ENCODE measurements at regions not wholly inside any gene's neighbourhood (a gene's known extent, or its start where the extent isn't known, plus 50 kb on each side); places are given as distances from the start of the nearest gene placed in this dataset.
"Not testable (repeated sequence)": the region's sequence is repeated elsewhere in the genome, so short reads cannot be mapped to it uniquely, and the experiment has no call there.

DNA sequence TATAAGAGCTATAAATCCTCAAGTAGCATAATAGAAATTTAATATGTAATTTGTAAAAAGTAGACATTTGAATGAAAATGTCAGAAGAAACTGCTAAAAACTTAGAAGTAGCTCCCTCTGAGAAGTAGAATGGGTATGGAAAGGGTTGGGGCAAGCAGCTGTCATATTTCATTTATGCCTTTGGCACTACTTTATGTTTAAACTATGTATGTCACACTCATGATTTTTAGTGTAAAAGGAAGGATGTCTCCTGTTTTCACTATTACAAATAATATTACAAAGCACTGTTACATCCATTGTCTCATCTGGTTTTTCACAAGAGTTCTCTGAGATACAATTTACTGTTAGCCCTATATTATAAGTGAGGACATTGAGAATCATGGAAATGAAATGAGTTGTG lies 96.3 kb upstream of the ZNF462 start:
- no peak overlapping the region for H2AFZ ChIP-seq (ENCODE audit: low read depth, low read length)
- no peaks in the 10 kb centered on the region for H3K4me1 ChIP-seq (ENCODE audit: insufficient read depth, low read length)
- H3K27me3 ChIP-seq (ENCODE audit: insufficient read depth, low read length), result no peaks in the 10 kb centered on the region
- no peaks in the 10 kb centered on the region for H3K9me3 ChIP-seq (ENCODE audit: low read length)
- H3K4me3 ChIP-seq (ENCODE audit: low read length), result no peak overlapping the region
- H3K36me3 ChIP-seq (ENCODE audit: insufficient read depth, low read length), result no peaks in the 10 kb centered on the region

DNA sequence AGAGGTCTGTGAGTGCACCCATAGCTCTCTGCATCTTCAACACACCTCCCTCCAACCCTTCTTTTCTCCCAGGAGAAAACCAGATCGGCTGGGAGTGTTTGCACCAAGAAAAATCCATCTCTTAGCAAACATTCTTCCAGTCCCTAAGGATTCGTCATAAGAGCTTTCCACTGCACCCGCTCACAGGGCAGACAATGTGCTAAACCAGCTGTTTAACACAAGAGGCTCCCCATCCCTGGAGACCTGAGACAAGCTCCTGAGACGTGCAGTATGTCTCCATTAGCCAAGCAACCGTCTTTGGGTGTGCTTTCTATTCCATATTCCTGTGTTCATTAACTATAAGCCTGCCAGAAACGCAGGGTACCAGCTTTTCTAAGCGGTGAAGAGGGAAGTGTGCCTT lies 93.6 kb upstream of the ZNF462 start:
- Histone ChIP-seq H3K9me3 (ENCODE audit: low read length) (no peaks in the 10 kb centered on the region), H3K4me3 (ENCODE audit: low read length) (no peak overlapping the region), H3K4me1 (ENCODE audit: insufficient read depth, low read length) (no peaks in the 10 kb centered on the region), H2AFZ (ENCODE audit: low read depth, low read length) (no peak overlapping the region), H3K36me3 (ENCODE audit: insufficient read depth, low read length) (no peaks in the 10 kb centered on the region), H3K27me3 (ENCODE audit: insufficient read depth, low read length) (no peaks in the 10 kb centered on the region)

DNA sequence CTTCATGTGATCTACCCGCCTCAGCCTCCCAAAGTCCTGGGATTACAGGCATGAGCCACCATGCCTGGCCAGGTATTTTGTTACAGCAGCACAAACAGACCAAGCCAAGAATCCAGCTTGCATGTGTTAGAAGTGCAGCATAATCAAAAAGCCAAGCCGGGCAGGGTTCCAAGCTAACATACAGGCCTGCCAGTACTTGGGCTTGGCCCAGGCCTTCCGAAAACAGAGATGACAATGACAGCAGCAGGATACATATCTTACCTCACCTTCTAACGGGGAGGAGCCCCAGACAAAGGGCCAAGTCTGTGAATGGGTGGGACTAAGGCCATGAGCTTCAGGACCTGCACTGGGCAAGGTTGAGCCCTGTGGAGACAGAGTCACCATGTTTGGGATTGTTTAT lies 91.4 kb upstream of the ZNF462 start:
- Histone ChIP-seq H3K9me3 (ENCODE audit: low read length) (no peaks in the 10 kb centered on the region), H3K4me3 (ENCODE audit: low read length) (no peak overlapping the region), H2AFZ (ENCODE audit: low read depth, low read length) (no peak overlapping the region), H3K27me3 (ENCODE audit: insufficient read depth, low read length) (no peaks in the 10 kb centered on the region), H3K4me1 (ENCODE audit: insufficient read depth, low read length) (no peaks in the 10 kb centered on the region), H3K36me3 (ENCODE audit: insufficient read depth, low read length) (no peaks in the 10 kb centered on the region)

DNA sequence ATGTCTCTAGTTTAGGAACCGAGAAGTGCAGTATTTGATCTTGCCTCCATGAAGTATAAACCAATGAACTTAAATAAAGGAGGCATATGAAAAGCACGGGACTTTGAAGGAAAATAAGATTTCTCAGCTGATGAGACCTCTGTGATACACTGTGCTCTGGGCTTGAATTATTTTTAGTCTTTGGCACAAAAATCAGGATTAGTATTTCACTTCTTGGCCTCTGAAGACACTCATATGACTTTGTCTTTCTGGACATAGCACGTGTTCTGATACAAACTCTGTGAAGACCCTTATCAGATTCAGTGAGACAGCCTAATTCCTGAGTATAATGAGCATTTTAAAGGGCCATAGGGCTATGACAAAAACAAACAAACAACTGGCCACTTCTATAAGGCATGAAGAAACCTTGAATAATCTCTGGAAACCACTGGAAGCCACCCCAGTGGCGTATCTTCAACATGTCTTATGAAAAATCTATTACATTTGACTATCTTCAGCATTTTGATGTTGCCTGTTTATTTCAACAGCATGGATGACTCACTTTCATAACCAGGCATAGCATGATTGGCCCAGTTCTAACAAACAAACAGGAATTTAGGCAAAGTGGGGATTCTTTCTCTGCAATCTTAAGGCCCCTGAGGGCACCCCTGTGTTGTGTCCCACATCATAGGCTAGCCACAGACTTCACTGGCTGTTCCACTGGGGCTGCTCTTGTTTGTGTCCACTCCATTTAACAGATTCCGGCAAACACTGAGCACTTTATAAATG lies 90.3 kb upstream of the ZNF462 start:
- Histone ChIP-seq H3K27me3 (ENCODE audit: insufficient read depth, low read length) (no peaks in the 10 kb centered on the region), H3K36me3 (ENCODE audit: insufficient read depth, low read length) (no peaks in the 10 kb centered on the region), H2AFZ (ENCODE audit: low read depth, low read length) (no peak overlapping the region), H3K4me1 (ENCODE audit: insufficient read depth, low read length) (no peaks in the 10 kb centered on the region), H3K4me3 (ENCODE audit: low read length) (no peak overlapping the region), H3K9me3 (ENCODE audit: low read length) (no peaks in the 10 kb centered on the region)

DNA sequence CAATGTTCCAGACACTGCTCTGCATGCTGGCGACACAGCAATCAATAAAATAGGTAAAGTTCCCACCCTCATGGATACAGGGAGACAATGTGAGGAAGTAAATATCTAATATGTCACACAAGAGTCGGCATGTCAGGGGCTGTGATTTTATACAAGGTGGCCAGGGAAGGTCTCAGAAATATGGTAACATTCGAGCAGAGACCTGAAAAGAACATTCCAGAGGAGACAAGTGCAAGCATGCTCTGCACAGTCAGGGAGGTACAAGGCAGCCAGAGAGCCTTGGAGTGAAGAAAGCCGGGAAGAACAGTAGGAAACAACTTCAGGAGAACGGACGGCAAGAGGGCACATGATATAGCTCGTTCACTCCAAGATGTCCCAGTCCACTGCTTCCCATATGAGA lies 89.2 kb upstream of the ZNF462 start:
- H3K9me3 ChIP-seq (ENCODE audit: low read length), result no peaks in the 10 kb centered on the region
- H2AFZ ChIP-seq (ENCODE audit: low read depth, low read length), result no peak overlapping the region
- H3K4me3 ChIP-seq (ENCODE audit: low read length), result no peak overlapping the region
- H3K4me1 ChIP-seq (ENCODE audit: insufficient read depth, low read length), result no peaks in the 10 kb centered on the region
- H3K36me3 ChIP-seq (ENCODE audit: insufficient read depth, low read length), result no peaks in the 10 kb centered on the region
- H3K27me3 ChIP-seq (ENCODE audit: insufficient read depth, low read length), result no peaks in the 10 kb centered on the region

DNA sequence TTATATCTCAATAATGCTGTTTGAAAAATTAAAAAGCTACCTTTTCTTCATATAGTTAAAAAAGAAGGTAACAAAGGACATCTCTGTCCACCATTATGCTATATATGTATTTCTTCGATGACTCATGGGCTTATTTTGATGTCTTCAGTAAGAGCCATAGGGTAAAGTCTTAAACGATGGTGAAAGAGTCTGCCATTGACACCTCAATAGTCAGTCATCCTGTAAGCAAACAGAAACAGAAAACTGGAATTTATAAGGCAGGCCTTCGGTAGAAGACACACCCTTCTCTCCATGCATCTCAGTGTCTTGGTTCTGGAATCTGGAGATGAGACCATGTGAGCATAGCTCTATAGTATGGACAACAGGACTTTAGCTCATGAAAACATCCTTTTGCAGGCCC lies 87.0 kb upstream of the ZNF462 start:
- H3K4me3 ChIP-seq (ENCODE audit: low read length), result no peak overlapping the region
- no peaks in the 10 kb centered on the region for H3K27me3 ChIP-seq (ENCODE audit: insufficient read depth, low read length)
- no peaks in the 10 kb centered on the region for H3K4me1 ChIP-seq (ENCODE audit: insufficient read depth, low read length)
- no peaks in the 10 kb centered on the region for H3K9me3 ChIP-seq (ENCODE audit: low read length)
- H3K36me3 ChIP-seq (ENCODE audit: insufficient read depth, low read length), result no peaks in the 10 kb centered on the region
- H2AFZ ChIP-seq (ENCODE audit: low read depth, low read length), result no peak overlapping the region

DNA sequence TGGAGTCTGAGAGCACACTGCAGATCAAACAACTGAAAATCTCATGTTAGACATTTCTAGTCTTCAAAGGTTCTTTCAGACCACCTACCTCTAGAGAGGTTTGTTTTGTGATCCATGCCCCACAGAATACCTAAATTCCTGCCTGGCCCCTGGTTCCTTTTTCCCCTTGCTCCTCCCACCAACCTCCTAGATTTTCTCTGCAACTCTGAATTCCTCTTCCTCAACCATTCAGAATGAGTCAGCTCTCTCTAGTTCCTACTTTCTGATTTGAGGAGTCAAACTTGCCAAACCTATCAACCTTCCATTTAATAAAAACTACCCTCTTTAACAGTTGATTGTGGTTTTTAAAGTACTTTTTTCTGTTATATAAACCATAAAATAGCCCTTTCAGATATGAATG lies 83.2 kb upstream of the ZNF462 start:
- no peaks in the 10 kb centered on the region for H3K9me3 ChIP-seq (ENCODE audit: low read length)
- H3K4me3 ChIP-seq (ENCODE audit: low read length), result no peak overlapping the region
- H3K4me1 ChIP-seq (ENCODE audit: insufficient read depth, low read length), result peaks cover 7% of the 10 kb centered on the region
- H3K27me3 ChIP-seq (ENCODE audit: insufficient read depth, low read length), result no peaks in the 10 kb centered on the region
- H3K36me3 ChIP-seq (ENCODE audit: insufficient read depth, low read length), result no peaks in the 10 kb centered on the region
- no peak overlapping the region for H2AFZ ChIP-seq (ENCODE audit: low read depth, low read length)

DNA sequence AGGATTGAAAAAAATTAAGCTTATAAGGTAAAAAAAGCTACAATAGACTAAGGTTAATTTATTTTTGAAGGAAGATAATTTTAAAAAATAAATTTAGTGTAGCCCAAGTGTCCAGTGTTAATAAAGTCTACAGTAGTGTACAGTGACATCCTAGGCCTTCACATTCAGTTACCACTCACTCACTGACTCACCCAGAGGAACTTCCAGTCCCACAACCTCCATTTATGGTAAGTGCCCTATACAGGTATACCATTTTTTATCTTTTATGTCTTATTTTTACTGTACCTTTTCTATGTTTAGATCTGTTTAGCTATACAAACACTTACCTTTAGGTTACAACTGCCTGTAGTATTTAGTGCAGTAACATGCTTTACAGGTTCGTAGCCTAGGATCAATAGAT lies 79.8 kb upstream of the ZNF462 start:
- Histone ChIP-seq H3K36me3 (ENCODE audit: insufficient read depth, low read length) (no peaks in the 10 kb centered on the region), H3K9me3 (ENCODE audit: low read length) (no peaks in the 10 kb centered on the region), H3K4me1 (ENCODE audit: insufficient read depth, low read length) (peaks cover 7% of the 10 kb centered on the region), H3K27me3 (ENCODE audit: insufficient read depth, low read length) (no peaks in the 10 kb centered on the region), H3K4me3 (ENCODE audit: low read length) (no peak overlapping the region), H2AFZ (ENCODE audit: low read depth, low read length) (no peak overlapping the region)

DNA sequence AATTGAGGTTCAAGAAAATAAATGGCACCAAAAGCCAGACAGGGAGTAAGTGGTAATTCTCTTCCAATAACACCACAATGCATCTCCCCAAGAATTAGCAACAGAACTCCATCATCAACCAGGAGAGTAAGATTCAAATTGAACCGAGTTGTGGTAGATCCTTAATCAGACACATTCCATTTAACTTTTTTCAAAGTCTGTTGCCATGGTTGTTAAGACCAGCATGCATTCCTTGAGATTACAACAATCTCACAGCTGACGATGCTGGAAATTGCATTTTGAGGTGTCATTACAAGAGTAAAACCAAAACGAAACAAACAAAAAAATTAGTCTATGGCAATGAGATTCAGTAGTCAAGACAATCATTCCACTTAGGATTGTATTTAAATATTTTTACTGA lies 78.9 kb upstream of the ZNF462 start:
- Histone ChIP-seq H3K27me3 (ENCODE audit: insufficient read depth, low read length) (no peaks in the 10 kb centered on the region), H2AFZ (ENCODE audit: low read depth, low read length) (no peak overlapping the region), H3K4me1 (ENCODE audit: insufficient read depth, low read length) (peaks cover 7% of the 10 kb centered on the region), H3K36me3 (ENCODE audit: insufficient read depth, low read length) (no peaks in the 10 kb centered on the region), H3K4me3 (ENCODE audit: low read length) (no peak overlapping the region), H3K9me3 (ENCODE audit: low read length) (no peaks in the 10 kb centered on the region)

DNA sequence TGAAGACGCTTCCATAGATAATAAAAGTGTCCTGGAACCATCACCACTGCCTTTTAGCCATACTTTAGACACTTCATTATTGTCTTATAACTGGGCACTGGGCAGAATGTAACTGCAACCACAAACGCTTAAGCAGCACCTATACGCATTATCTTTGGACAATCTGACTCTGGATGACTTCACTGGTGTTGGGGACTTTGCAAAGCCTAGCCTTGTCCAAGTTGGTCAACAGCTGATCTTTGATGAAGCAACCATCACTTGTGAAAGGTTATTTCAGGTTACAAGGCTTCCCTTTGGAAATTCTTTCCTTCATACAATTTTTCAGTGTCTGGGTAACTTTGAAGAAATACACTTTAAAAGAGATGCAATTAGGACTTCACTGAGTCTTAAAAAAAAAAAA lies 77.8 kb upstream of the ZNF462 start:
- Histone ChIP-seq H3K4me1 (ENCODE audit: insufficient read depth, low read length) (peaks cover 7% of the 10 kb centered on the region), H3K9me3 (ENCODE audit: low read length) (no peaks in the 10 kb centered on the region), H3K36me3 (ENCODE audit: insufficient read depth, low read length) (no peaks in the 10 kb centered on the region), H3K4me3 (ENCODE audit: low read length) (no peak overlapping the region), H2AFZ (ENCODE audit: low read depth, low read length) (no peak overlapping the region), H3K27me3 (ENCODE audit: insufficient read depth, low read length) (no peaks in the 10 kb centered on the region)

DNA sequence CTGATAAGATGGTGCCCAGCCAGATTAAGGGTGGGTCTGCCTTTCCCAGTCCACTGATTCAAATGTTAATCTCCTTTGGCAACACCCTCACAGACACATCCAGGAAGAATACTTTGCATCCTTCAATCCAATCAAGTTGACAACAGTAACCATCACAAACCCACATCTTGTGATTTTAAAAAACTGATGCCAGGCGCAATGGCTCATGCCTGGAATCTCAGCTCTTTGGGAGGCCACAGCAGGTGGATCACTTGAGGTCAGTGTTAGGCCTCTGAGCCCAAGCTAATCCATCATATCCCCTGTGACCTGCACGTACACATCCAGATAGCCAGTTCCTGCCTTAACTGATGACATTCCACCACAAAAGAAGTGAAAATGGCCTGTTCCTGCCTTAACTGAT lies 74.9 kb upstream of the ZNF462 start:
- H3K4me1 ChIP-seq (ENCODE audit: insufficient read depth, low read length), result not testable (repeated sequence)

DNA sequence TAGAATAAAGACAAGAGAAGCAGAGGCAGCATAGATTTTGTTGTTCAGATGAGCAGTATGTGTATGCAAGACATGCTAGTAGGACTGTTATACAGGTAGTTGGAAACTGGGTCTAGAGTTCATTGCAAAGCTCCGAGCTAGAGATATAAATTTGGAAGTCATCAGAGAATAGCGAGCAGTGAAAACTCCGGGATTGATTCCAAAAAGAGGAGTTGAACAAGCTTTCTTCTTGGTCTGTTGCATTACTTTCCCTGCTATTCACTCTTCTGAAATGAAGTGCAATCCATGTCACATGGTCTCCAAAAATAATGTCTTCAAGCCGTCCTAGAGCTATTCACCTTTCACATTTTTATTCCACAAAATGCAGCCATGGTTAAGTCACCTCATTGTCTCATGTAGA lies 67.9 kb upstream of the ZNF462 start:
- Histone ChIP-seq H2AFZ (ENCODE audit: low read depth, low read length) (no peak overlapping the region), H3K4me3 (ENCODE audit: low read length) (no peak overlapping the region), H3K9me3 (ENCODE audit: low read length) (no peaks in the 10 kb centered on the region), H3K36me3 (ENCODE audit: insufficient read depth, low read length) (no peaks in the 10 kb centered on the region), H3K27me3 (ENCODE audit: insufficient read depth, low read length) (no peaks in the 10 kb centered on the region), H3K4me1 (ENCODE audit: insufficient read depth, low read length) (peaks cover 13% of the 10 kb centered on the region)

More for the DNA sequence above, 74.9 kb upstream of the ZNF462 start:
- not testable (repeated sequence) for H2AFZ ChIP-seq (ENCODE audit: low read depth, low read length); H3K36me3 ChIP-seq (ENCODE audit: insufficient read depth, low read length); H3K27me3 ChIP-seq (ENCODE audit: insufficient read depth, low read length); H3K9me3 ChIP-seq (ENCODE audit: low read length); H3K4me3 ChIP-seq (ENCODE audit: low read length)

DNA sequence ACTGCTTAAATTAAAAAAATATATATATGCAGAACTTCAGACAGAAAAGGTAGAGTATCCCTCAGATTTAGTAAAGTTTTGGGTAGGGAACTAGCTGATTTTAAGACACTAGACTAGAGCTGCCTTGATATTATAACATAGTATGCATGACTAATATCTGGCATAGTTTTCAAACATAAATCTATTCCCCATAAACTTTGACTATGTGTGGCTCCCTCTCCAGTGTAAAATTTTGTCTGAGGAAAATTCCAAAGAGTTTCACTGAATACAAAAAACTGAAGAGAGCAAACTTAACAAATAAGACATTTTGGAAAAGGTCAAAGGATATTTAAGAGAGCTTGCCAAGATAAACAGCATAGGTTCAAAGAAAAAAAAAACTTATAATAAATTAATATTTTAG lies 66.2 kb upstream of the ZNF462 start:
- Histone ChIP-seq H3K4me1 (ENCODE audit: insufficient read depth, low read length) (peaks cover 13% of the 10 kb centered on the region), H3K27me3 (ENCODE audit: insufficient read depth, low read length) (no peaks in the 10 kb centered on the region), H3K9me3 (ENCODE audit: low read length) (no peaks in the 10 kb centered on the region), H3K36me3 (ENCODE audit: insufficient read depth, low read length) (no peaks in the 10 kb centered on the region), H2AFZ (ENCODE audit: low read depth, low read length) (no peak overlapping the region), H3K4me3 (ENCODE audit: low read length) (no peak overlapping the region)

DNA sequence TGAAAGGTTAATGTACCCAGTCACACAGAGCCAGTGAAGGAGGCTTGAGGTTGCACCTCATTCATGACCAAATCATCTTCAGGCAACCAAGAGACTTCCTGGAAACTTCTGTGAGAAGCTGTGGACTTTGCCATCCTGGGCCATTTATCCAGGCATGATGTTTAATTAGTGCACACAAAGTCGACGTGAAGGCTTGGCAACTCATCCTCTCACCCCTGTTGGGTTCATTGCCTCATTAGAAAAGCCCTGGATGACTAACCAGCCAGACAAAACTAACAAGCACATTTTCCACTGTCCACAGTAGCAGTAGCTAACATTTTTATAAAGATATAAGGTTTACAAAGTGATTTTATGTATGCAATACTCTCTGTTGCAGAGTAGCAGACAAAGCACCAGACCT lies 65.7 kb upstream of the ZNF462 start:
- H3K4me3 ChIP-seq (ENCODE audit: low read length), result no peak overlapping the region

More for the DNA sequence above, 65.7 kb upstream of the ZNF462 start:
- no peak overlapping the region for H2AFZ ChIP-seq (ENCODE audit: low read depth, low read length)
- no peaks in the 10 kb centered on the region for H3K36me3 ChIP-seq (ENCODE audit: insufficient read depth, low read length)
- H3K9me3 ChIP-seq (ENCODE audit: low read length), result no peaks in the 10 kb centered on the region
- peaks cover 13% of the 10 kb centered on the region for H3K4me1 ChIP-seq (ENCODE audit: insufficient read depth, low read length)
- H3K27me3 ChIP-seq (ENCODE audit: insufficient read depth, low read length), result no peaks in the 10 kb centered on the region
